CD4-positive, alpha-beta T cell (primary cell): ENCODE measurements at regions not wholly inside any gene's neighbourhood (a gene's known extent, or its start where the extent isn't known, plus 50 kb on each side); places are given as distances from the start of the nearest gene placed in this dataset.

Source experiments
- ATAC-seq: fragments of 200-7000 bp; cut with Tn5 transposase; one replicate; pipeline ENCODE4 v1.10.0; 2022; ENCODE audit warnings: mild to moderate bottlenecking; ENCODE audit not compliant: poor library complexity
- CTCF ChIA-PET: fragments of 350-600 bp; sonication (Branson Sonifier 250); formaldehyde crosslinking; loops from one replicate; lab custom pipeline; 2021; ENCODE audit warnings: antibody characterized with exemption, inconsistent platforms; lab: Charles Lee
- POLR2A ChIA-PET: fragments of 350-600 bp; sonication (Branson Sonifier 250); formaldehyde crosslinking; loops from one replicate; lab custom pipeline; 2021; ENCODE audit warnings: antibody characterized with exemption, inconsistent platforms; lab: Charles Lee
- DNase-seq, 14 experiments: peaks; one replicate each; pipeline ENCODE4 v3.0.0-alpha.2; 2013 to 2020; ENCODE audit warnings: mixed read lengths in 2 of 14
- H3K27ac ChIP-seq, 2 donors: one replicate each; pipeline versions ENCODE4 v1.5.1 to v1.7.0; 2013; ENCODE audit warnings: low read length in 2 of 2, low read depth in 1 of 2, mild to moderate bottlenecking in 1 of 2
- H3K27me3 ChIP-seq, 2 experiments: 1 replicate in 1 of 2; 2 replicates in 1 of 2; pipeline versions ENCODE4 v1.6.1 to v1.7.0; 2013; ENCODE audit warnings: low read length in 2 of 2, control low read depth in 1 of 2, mild to moderate bottlenecking in 1 of 2, moderate library complexity in 1 of 2; ENCODE audit not compliant: insufficient read depth in 2 of 2, control insufficient read depth in 1 of 2
- H3K36me3 ChIP-seq: one replicate; pipeline ENCODE4 v1.6.1; 2013; ENCODE audit warnings: low read length, control low read depth; ENCODE audit not compliant: insufficient read depth
- H3K4me1 ChIP-seq: one replicate; pipeline ENCODE4 v1.6.1; 2013; ENCODE audit warnings: low read length, control low read depth; ENCODE audit not compliant: insufficient read depth
- H3K4me3 ChIP-seq: one replicate; pipeline ENCODE4 v1.5.1; 2013; ENCODE audit warnings: mild to moderate bottlenecking, low read length, moderate library complexity
- H3K9me3 ChIP-seq, 2 experiments: 1 replicate in 1 of 2; 2 replicates in 1 of 2; pipeline versions ENCODE4 v1.6.1 to v1.7.0; 2013; ENCODE audit warnings: low read length in 2 of 2, mild to moderate bottlenecking in 2 of 2, control low read depth in 1 of 2, moderate library complexity in 1 of 2; ENCODE audit not compliant: control insufficient read depth in 1 of 2, insufficient read depth in 1 of 2
- H3K27ac Mint-ChIP-seq: one replicate; pipeline ENCODE4 v1.8.0; 2020; ENCODE audit warnings: mixed read lengths
- H3K27me3 Mint-ChIP-seq: one replicate; pipeline ENCODE4 v1.8.0; 2021; ENCODE audit warnings: mixed read lengths
- H3K36me3 Mint-ChIP-seq: one replicate; pipeline ENCODE4 v1.8.0; 2021; ENCODE audit warnings: low read depth, mixed read lengths
- H3K4me1 Mint-ChIP-seq: one replicate; pipeline ENCODE4 v1.8.0; 2021; ENCODE audit warnings: low read depth, mixed read lengths
- H3K4me3 Mint-ChIP-seq: one replicate; pipeline ENCODE4 v1.8.0; 2020; ENCODE audit warnings: mild to moderate bottlenecking, mixed read lengths
- H3K9me3 Mint-ChIP-seq: one replicate; pipeline ENCODE4 v1.8.0; 2020; ENCODE audit warnings: mixed read lengths
- CTCF ChIP-seq: fragments of 200-600 bp; IDR thresholded peaks from one replicate; pipeline ENCODE4 v1.8.0; 2022; ENCODE audit warnings: antibody characterized with exemption, mild to moderate bottlenecking
- intact Hi-C, 2 experiments: fragments of 100-400 bp; cut with DNase I in 1 of 2; cut with micrococcal nuclease in 1 of 2; formaldehyde crosslinking; loops; one replicate each; pipeline versions ENCODE4 v1.15.1 to v1.9.0; 2023 to 2025; cut with DNase I, micrococcal nuclease

GRCh38 chr18:4582431-4583335 lies 127.6 kb upstream of the DLGAP1 start:
- Histone ChIP-seq H3K27ac (no peak overlapping the region), H3K4me3 (no peak overlapping the region), H3K36me3 (no peaks in the 10 kb centered on the region), H3K9me3 (peaks cover 7 to 9% of the 10 kb centered on the region in 2 experiments), H3K27me3 (no peaks in the 10 kb centered on the region), H3K4me1 (no peaks in the 10 kb centered on the region)
- ChIA-PET POLR2A (no interaction called here), CTCF (no interaction called here)
- H3K36me3 Mint-ChIP-seq, result no peaks in the 10 kb centered on the region
- H3K4me3 Mint-ChIP-seq, result no peak overlapping the region
- no peak for ATAC-seq
- no peak overlapping the region for H3K27ac Mint-ChIP-seq
- TF ChIP-seq CTCF, result no peak
- H3K9me3 Mint-ChIP-seq, result peaks cover 6% of the 10 kb centered on the region
- H3K27me3 Mint-ChIP-seq, result no peaks in the 10 kb centered on the region
- DNase-seq, result no peak
- intact Hi-C loops, result no loop called here
- no peaks in the 10 kb centered on the region for H3K4me1 Mint-ChIP-seq

- H3K27me3 Mint-ChIP-seq, result no peaks in the 10 kb centered on the region
- H3K9me3 Mint-ChIP-seq, result peaks cover 12% of the 10 kb centered on the region
These were observed 126.9 kb upstream of the DLGAP1 start for GRCh38 chr18:4581966-4582365.

GRCh38 chr18:4578449-4578848 lies 123.3 kb upstream of the DLGAP1 start:
- ChIA-PET CTCF (no interaction called here), POLR2A (no interaction called here)
- H3K9me3 ChIP-seq, result peaks cover 17% of the 10 kb centered on the region in 2 experiments
- no peak overlapping the region for H3K27ac Mint-ChIP-seq
- intact Hi-C loops, result no loop called here
- H3K4me1 ChIP-seq, result no peaks in the 10 kb centered on the region
- no peaks in the 10 kb centered on the region for H3K27me3 Mint-ChIP-seq
- ATAC-seq, result no peak
- no peak for TF ChIP-seq CTCF
- H3K36me3 Mint-ChIP-seq, result no peaks in the 10 kb centered on the region
- H3K27me3 ChIP-seq, result no peaks in the 10 kb centered on the region
- H3K36me3 ChIP-seq, result no peaks in the 10 kb centered on the region
- H3K4me3 ChIP-seq, result no peak overlapping the region
- H3K9me3 Mint-ChIP-seq, result peaks cover 20% of the 10 kb centered on the region
- no peak for DNase-seq
- H3K4me3 Mint-ChIP-seq, result no peak overlapping the region
- no peak overlapping the region for H3K27ac ChIP-seq
- no peaks in the 10 kb centered on the region for H3K4me1 Mint-ChIP-seq

More at GRCh38 chr18:4581966-4582365, 126.9 kb upstream of the DLGAP1 start:
- H3K9me3 ChIP-seq, result peaks cover 11 to 14% of the 10 kb centered on the region in 2 experiments
- Mint-ChIP-seq H3K4me1 (no peaks in the 10 kb centered on the region), H3K4me3 (no peak overlapping the region), H3K36me3 (no peaks in the 10 kb centered on the region), H3K27ac (no peak overlapping the region)
- H3K27me3 ChIP-seq, result no peaks in the 10 kb centered on the region
- H3K4me3 ChIP-seq, result no peak overlapping the region
- ChIA-PET POLR2A (interaction anchor here (0.7 kb wide), 1 partner anchor 56 kb away, joined by 3 read pairs; no protein-coding TSS in a partner anchor), CTCF (no interaction called here)
- ATAC-seq (no peak), DNase-seq (no peak)
- no peak overlapping the region for H3K27ac ChIP-seq
- no peaks in the 10 kb centered on the region for H3K4me1 ChIP-seq
- intact Hi-C loops, result no loop called here
- TF ChIP-seq CTCF, result no peak
- no peaks in the 10 kb centered on the region for H3K36me3 ChIP-seq
